Panc1 (cell line): ENCODE measurements at regions not wholly inside any gene's neighbourhood (a gene's known extent, or its start where the extent isn't known, plus 50 kb on each side); places are given as distances from the start of the nearest gene placed in this dataset.

ENCODE experiments used
- POLR2AphosphoS5 ChIP-seq: IDR thresholded peaks from 2 replicates; pipeline ENCODE4 v1.6.1; 2012; ENCODE audit warnings: mild to moderate bottlenecking, low read depth, low read length, moderate library complexity
- REST ChIP-seq, 2 experiments: IDR thresholded peaks; 2 replicates each; pipeline ENCODE4 v1.6.1; 2011 to 2012; ENCODE audit warnings: low read depth in 2 of 2, control low read depth in 1 of 2, low read length in 1 of 2, mild to moderate bottlenecking in 1 of 2, moderate library complexity in 1 of 2; ENCODE audit not compliant: insufficient read depth in 1 of 2

GRCh38 chr16:52740766-52741165 is 193.8 kb upstream of the TOX3 start:
- no peak for TF ChIP-seq POLR2AphosphoS5
- TF ChIP-seq REST (IDR thresholded peaks at IDR 0.05; ENCODE audit: insufficient read depth in 1 of 2, low read depth in 2 of 2, low read length in 1 of 2), result no peak
